ENCODE measurements at regions not wholly inside any gene's neighbourhood (a gene's known extent, or its start where the extent isn't known, plus 50 kb on each side); places are given as distances from the start of the nearest gene placed in this dataset.

GRCh38 chrX:88903989-88904718 is 157.1 kb downstream of the CPXCR1 start:
- H3K36me3 ChIP-seq (replicated peaks in 1 of 2; ENCODE audit: control insufficient read depth in 1 of 2, insufficient read depth in 2 of 2, low read length in 1 of 2), result no peaks in the 10 kb centered on the region
- H4K20me1 ChIP-seq (ENCODE audit: insufficient read depth), result no peaks in the 10 kb centered on the region
- H3K9ac ChIP-seq, result no peak overlapping the region
- no peaks in the 10 kb centered on the region for H3K27me3 ChIP-seq (ENCODE audit: insufficient read depth)
- no peaks in the 10 kb centered on the region for H3K79me2 ChIP-seq (ENCODE audit: insufficient read depth)
- H3K9me2 ChIP-seq, result no peaks in the 10 kb centered on the region
- no peak overlapping the region for H3K4me2 ChIP-seq
- H2AFZ ChIP-seq (ENCODE audit: low read depth), result no peak overlapping the region
- no peaks in the 10 kb centered on the region for H3K4me1 ChIP-seq (ENCODE audit: control insufficient read depth in 1 of 2, insufficient read depth in 2 of 2, low read depth in 1 of 2, low read length in 1 of 2)
- TF ChIP-seq FOSL2 (IDR thresholded peaks at IDR 0.05; ENCODE audit: borderline replicate concordance, low read depth), result no peak
- TF ChIP-seq CHD2 (IDR thresholded peaks at IDR 0.05; ENCODE audit: low read length, partially characterized antibody), result no peak
- TF ChIP-seq GATA2 (CRISPR knock-in tag; IDR thresholded peaks at IDR 0.05), result no peak
- no peak for TF ChIP-seq TAF1 (IDR thresholded peaks at IDR 0.05; ENCODE audit: borderline replicate concordance, low read depth, low read length)
- TF ChIP-seq RXRA (IDR thresholded peaks at IDR 0.05; ENCODE audit: borderline replicate concordance, low read depth), result no peak
- no peak for TF ChIP-seq NFIC (IDR thresholded peaks at IDR 0.05; ENCODE audit: borderline replicate concordance)
- no peak for TF ChIP-seq SMC3 (IDR thresholded peaks at IDR 0.05; ENCODE audit: low read depth, low read length)
- TF ChIP-seq SIN3A (IDR thresholded peaks at IDR 0.05; ENCODE audit: borderline replicate concordance, low read depth, low read length), result no peak
- TF ChIP-seq, protein P1, sequence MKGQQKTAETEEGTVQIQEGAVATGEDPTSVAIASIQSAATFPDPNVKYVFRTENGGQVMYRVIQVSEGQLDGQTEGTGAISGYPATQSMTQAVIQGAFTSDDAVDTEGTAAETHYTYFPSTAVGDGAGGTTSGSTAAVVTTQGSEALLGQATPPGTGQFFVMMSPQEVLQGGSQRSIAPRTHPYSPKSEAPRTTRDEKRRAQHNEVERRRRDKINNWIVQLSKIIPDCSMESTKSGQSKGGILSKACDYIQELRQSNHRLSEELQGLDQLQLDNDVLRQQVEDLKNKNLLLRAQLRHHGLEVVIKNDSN (IDR thresholded peaks at IDR 0.05; ENCODE audit: borderline replicate concordance, low read depth), result no peak
- TF ChIP-seq GABPA (IDR thresholded peaks at IDR 0.05; ENCODE audit: low read depth), result no peak
- TF ChIP-seq TEAD4 (IDR thresholded peaks at IDR 0.05; ENCODE audit: borderline replicate concordance, insufficient read depth), result no peak
- no peak for TF ChIP-seq MXI1 (IDR thresholded peaks at IDR 0.05; ENCODE audit: low read depth, low read length)
- no peak for TF ChIP-seq EP300 (IDR thresholded peaks at IDR 0.05; ENCODE audit: borderline replicate concordance in 1 of 2, low read depth in 1 of 2, low read length in 1 of 2)
- TF ChIP-seq, protein P2, sequence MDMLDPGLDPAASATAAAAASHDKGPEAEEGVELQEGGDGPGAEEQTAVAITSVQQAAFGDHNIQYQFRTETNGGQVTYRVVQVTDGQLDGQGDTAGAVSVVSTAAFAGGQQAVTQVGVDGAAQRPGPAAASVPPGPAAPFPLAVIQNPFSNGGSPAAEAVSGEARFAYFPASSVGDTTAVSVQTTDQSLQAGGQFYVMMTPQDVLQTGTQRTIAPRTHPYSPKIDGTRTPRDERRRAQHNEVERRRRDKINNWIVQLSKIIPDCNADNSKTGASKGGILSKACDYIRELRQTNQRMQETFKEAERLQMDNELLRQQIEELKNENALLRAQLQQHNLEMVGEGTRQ (IDR thresholded peaks at IDR 0.05; ENCODE audit: borderline replicate concordance, low read depth, low read length), result no peak
- no peak for TF ChIP-seq JUND (IDR thresholded peaks at IDR 0.05)
- ChIA-PET CTCF (no interaction called here), POLR2A (no interaction called here)
- H3K27ac ChIP-seq (ENCODE audit: low read depth in 2 of 2, low read length in 1 of 2), result no peak overlapping the region
- H3K9me3 ChIP-seq, result no peaks in the 10 kb centered on the region
- DNase-seq, result no peak
- peaks cover 4% of the 10 kb centered on the region for H3F3A ChIP-seq (replicated peaks; ENCODE audit: insufficient read depth)
- 34% methylated on average over 2 of the region's 2 CpGs for WGBS (ENCODE audit: low lambda C conversion rate)
- H3K4me3 ChIP-seq (ENCODE audit: low read depth in 2 of 2, low read length in 1 of 2), result no peak overlapping the region

DNA sequence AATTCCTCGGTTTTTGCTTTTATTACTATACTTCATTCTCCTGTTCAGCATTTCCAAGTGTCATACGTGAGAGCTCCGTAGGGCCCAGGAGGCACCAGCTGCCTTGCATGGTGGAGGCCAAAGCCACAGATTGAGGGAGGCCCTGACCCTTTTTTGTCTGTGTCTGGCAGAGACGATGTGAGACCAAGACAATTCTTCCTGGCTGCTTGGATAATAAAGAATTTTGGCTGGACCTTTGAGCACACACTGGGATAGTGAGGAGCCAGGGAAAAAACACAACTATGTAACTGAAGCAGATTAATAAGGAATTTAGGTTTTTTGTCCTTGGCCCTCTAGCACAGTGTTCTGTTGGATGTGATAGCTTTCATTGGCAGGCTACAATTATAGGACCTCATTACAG is 161.0 kb downstream of the CPXCR1 start:
- no peak overlapping the region for H3K4me2 ChIP-seq
- no peaks in the 10 kb centered on the region for H3K4me1 ChIP-seq (ENCODE audit: control insufficient read depth in 1 of 2, insufficient read depth in 2 of 2, low read depth in 1 of 2, low read length in 1 of 2)
- H3K9ac ChIP-seq, result no peak overlapping the region
- no peak for DNase-seq
- H3K4me3 ChIP-seq (ENCODE audit: low read depth in 2 of 2, low read length in 1 of 2), result no peak overlapping the region
- H3K27me3 ChIP-seq (ENCODE audit: insufficient read depth), result no peaks in the 10 kb centered on the region
- H3K36me3 ChIP-seq (replicated peaks in 1 of 2; ENCODE audit: control insufficient read depth in 1 of 2, insufficient read depth in 2 of 2, low read length in 1 of 2), result no peaks in the 10 kb centered on the region
- 6% methylated on average over 4 of the region's 4 CpGs for WGBS (ENCODE audit: low lambda C conversion rate)
- peaks cover 4% of the 10 kb centered on the region for H3F3A ChIP-seq (replicated peaks; ENCODE audit: insufficient read depth)
- CTCF ChIA-PET, result no interaction called here
- H3K9me2 ChIP-seq, result no peaks in the 10 kb centered on the region
- POLR2A ChIA-PET, result no interaction called here
- H4K20me1 ChIP-seq (ENCODE audit: insufficient read depth), result no peaks in the 10 kb centered on the region
- no peak overlapping the region for H2AFZ ChIP-seq (ENCODE audit: low read depth)
- no peaks in the 10 kb centered on the region for H3K79me2 ChIP-seq (ENCODE audit: insufficient read depth)
- H3K9me3 ChIP-seq, result no peaks in the 10 kb centered on the region
- no peak overlapping the region for H3K27ac ChIP-seq (ENCODE audit: low read depth in 2 of 2, low read length in 1 of 2)
- TF ChIP-seq MEF2A (IDR thresholded peaks at IDR 0.05; ENCODE audit: borderline replicate concordance, low read depth) (no peak), SIN3A (IDR thresholded peaks at IDR 0.05; ENCODE audit: borderline replicate concordance, low read depth, low read length) (no peak), EP300 (IDR thresholded peaks at IDR 0.05; ENCODE audit: borderline replicate concordance in 1 of 2, low read depth in 1 of 2, low read length in 1 of 2) (no peak), YY1 (IDR thresholded peaks at IDR 0.05; ENCODE audit: low read depth) (no peak), MAX (IDR thresholded peaks at IDR 0.05; ENCODE audit: low read depth) (no peak), EZH2phosphoT487 (IDR thresholded peaks at IDR 0.05; ENCODE audit: borderline replicate concordance, low read depth) (no peak), NRF1 (IDR thresholded peaks at IDR 0.05; ENCODE audit: low read depth, low read length) (no peak), TEAD4 (IDR thresholded peaks at IDR 0.05; ENCODE audit: borderline replicate concordance, insufficient read depth) (no peak), ELF1 (IDR thresholded peaks at IDR 0.05) (no peak), FOXJ3 (CRISPR knock-in tag; IDR thresholded peaks at IDR 0.05) (no peak), RAD21 (IDR thresholded peaks at IDR 0.05; ENCODE audit: low read length) (no peak)
- TF ChIP-seq, protein P3, sequence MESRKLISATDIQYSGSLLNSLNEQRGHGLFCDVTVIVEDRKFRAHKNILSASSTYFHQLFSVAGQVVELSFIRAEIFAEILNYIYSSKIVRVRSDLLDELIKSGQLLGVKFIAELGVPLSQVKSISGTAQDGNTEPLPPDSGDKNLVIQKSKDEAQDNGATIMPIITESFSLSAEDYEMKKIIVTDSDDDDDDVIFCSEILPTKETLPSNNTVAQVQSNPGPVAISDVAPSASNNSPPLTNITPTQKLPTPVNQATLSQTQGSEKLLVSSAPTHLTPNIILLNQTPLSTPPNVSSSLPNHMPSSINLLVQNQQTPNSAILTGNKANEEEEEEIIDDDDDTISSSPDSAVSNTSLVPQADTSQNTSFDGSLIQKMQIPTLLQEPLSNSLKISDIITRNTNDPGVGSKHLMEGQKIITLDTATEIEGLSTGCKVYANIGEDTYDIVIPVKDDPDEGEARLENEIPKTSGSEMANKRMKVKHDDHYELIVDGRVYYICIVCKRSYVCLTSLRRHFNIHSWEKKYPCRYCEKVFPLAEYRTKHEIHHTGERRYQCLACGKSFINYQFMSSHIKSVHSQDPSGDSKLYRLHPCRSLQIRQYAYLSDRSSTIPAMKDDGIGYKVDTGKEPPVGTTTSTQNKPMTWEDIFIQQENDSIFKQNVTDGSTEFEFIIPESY (IDR thresholded peaks at IDR 0.05; ENCODE audit: borderline replicate concordance, low read depth), result no peak
- TF ChIP-seq, protein P2 (IDR thresholded peaks at IDR 0.05; ENCODE audit: borderline replicate concordance, low read depth, low read length), result no peak

Measured in SK-N-SH (cell line).